Hematopoietic multipotent progenitor cell treated with erythropoietin and hydrocortisone succinate and interleukin-3 and kit ligand, for 15 days (in vitro differentiated cells): ENCODE measurements at regions not wholly inside any gene's neighbourhood (a gene's known extent, or its start where the extent isn't known, plus 50 kb on each side); places are given as distances from the start of the nearest gene placed in this dataset.
"Not testable (repeated sequence)": the region's sequence is repeated elsewhere in the genome, so short reads cannot be mapped to it uniquely, and the experiment has no call there.

Experiments
- DNase-seq: peaks from one replicate; pipeline ENCODE4 v3.0.0-alpha.2; 2015; ENCODE audit warnings: low spot score

GRCh38 chr2:31660812-31661335, 80.1 kb upstream of the SRD5A2 start:
- no peak for DNase-seq

DNA sequence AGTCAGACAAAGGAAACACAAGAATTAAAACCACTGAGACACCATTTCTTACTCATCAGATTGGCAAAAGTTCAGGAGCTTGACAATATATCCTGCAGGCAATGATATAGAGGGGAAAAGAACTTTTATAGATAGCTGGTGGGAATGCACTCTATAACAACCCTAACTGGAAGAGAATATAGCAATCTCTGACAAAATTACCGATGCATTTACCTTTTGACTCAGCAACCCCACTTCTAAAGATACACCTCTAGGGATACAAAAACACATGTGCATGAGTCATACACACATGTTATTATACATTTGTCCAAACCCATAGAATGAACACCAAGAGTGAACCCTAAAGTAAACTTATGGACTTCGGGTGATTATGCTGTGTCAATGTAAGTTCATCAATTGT, 79.4 kb upstream of the SRD5A2 start:
- DNase-seq, result no peak

DNA sequence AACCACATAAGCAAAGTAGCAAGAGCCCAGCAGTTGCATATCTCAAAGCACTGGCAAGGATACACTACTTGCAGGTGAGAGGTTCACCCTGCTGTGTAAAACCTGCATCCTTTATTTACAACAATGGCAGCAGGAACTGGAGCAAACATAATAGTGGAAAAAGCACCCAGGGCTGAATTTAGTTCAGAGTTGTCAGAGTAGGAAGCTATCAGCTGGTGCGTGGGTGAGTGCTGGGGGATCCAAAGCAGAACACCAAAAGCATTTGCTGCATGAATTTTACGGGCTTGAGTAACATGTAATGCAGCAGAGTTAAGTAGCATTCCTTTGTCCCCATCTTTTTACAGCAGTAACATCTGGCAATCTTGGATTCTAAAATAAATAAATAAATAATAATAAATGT, 73.5 kb upstream of the SRD5A2 start:
- DNase-seq, result no peak

DNA sequence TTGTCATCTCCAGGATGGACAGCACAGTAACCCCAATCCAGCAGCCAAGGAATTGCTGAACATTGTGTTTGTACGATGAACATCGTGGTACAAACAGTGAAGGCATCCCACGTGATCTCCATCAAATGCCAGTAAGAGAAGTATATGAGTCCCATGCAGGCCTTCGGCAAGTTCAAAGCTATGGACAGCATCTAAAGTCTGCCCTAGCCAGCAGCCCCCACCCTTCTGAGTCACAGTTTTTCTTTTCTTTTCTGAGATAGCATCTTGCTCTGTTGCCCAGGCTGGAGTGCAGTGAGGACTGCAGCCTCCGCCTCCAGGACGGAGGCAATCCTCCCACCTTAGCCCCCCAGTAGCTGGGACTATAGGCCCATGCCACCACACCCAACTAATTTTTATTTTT, 71.0 kb upstream of the SRD5A2 start:
- no peak for DNase-seq

- no peak for DNase-seq
Measured at GRCh38 chr2:31651267-31651666, 70.5 kb upstream of the SRD5A2 start.

DNA sequence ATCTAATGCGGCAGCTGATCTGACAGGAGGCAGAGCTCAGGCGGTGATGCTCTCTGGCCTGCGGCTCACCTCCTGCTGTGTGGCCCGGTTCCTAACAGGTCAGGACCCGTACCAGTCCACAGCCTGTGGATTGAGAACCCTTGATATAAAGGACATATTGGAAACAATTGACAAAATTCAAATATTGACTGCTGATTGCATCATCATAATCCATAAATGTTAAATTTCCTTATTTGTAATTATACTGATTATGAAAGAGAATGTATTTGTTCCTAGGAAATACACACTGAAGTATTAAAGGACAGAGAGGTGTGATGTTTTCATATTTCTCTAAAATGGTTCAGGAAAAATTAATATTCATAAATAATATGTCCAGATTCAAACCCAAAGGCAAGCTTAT, 63.8 kb upstream of the SRD5A2 start:
- DNase-seq, result no peak

- DNase-seq, result no peak
Measured at GRCh38 chr2:31642707-31643106, 62.0 kb upstream of the SRD5A2 start.

GRCh38 chr2:31632201-31632600, 51.5 kb upstream of the SRD5A2 start:
- not testable (repeated sequence) for DNase-seq
